ENCODE measurements at regions not wholly inside any gene's neighbourhood (a gene's known extent, or its start where the extent isn't known, plus 50 kb on each side); places are given as distances from the start of the nearest gene placed in this dataset.

GRCh38 chr12:66060163-66060907 is 70.2 kb downstream of the LLPH start (continued):
- no peak for TF ChIP-seq ZNF462 (CRISPR knock-in tag; IDR thresholded peaks at IDR 0.05)
- TF ChIP-seq EZH2 (IDR thresholded peaks at IDR 0.05; ENCODE audit: low read depth, unreplicated experiment): no peak
- TF ChIP-seq POLR2AphosphoS5 (IDR thresholded peaks at IDR 0.05; ENCODE audit: low read depth): no peak
- TF ChIP-seq CREB1 (CRISPR knock-in tag; IDR thresholded peaks at IDR 0.05; ENCODE audit: low read depth): no peak
- TF ChIP-seq ZNF331 (CRISPR knock-in tag; IDR thresholded peaks at IDR 0.05; ENCODE audit: low read depth): no peak
- TF ChIP-seq ZNF114 (CRISPR knock-in tag; IDR thresholded peaks at IDR 0.05): no peak
- TF ChIP-seq JUNB (IDR thresholded peaks at IDR 0.05; ENCODE audit: unreplicated experiment): no peak
- TF ChIP-seq, protein P1, sequence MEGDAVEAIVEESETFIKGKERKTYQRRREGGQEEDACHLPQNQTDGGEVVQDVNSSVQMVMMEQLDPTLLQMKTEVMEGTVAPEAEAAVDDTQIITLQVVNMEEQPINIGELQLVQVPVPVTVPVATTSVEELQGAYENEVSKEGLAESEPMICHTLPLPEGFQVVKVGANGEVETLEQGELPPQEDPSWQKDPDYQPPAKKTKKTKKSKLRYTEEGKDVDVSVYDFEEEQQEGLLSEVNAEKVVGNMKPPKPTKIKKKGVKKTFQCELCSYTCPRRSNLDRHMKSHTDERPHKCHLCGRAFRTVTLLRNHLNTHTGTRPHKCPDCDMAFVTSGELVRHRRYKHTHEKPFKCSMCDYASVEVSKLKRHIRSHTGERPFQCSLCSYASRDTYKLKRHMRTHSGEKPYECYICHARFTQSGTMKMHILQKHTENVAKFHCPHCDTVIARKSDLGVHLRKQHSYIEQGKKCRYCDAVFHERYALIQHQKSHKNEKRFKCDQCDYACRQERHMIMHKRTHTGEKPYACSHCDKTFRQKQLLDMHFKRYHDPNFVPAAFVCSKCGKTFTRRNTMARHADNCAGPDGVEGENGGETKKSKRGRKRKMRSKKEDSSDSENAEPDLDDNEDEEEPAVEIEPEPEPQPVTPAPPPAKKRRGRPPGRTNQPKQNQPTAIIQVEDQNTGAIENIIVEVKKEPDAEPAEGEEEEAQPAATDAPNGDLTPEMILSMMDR (conservative IDR thresholded peaks at IDR 0.05; ENCODE audit: low read depth in 2 of 2): no peak

Data from GM23338 (cell line).